GM19240 (cell line): ENCODE measurements at regions not wholly inside any gene's neighbourhood (a gene's known extent, or its start where the extent isn't known, plus 50 kb on each side); places are given as distances from the start of the nearest gene placed in this dataset.

Source experiments
- DNase-seq: peaks from one replicate; pipeline ENCODE4 v3.0.0; 2011; ENCODE audit warnings: low spot score; ENCODE audit not compliant: insufficient read length

DNA sequence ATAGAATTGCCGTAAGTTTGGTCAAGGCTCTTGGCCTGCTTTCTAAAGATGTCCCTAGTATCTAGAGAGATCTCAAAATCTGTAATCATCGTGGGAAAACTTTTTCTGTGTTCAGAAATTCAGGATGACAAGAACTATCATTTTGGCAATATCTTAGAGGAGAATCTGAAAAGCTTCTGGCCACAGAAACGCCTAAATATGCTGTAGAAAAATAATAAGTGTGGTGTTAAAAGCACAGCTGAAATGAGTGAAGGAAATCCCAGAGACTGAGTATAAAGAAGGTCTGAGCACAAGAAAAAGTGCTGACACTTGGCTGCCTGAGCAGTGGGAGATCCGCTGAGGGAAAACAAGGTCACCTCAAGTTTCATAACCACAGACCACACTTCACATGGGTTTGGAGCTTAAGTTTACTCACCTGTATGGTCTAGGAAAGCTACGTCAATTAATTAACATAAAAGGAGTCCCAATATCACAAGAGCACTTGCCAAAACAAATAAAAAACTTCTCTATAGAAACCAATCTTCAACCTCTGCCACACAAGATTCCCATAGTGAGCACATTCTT, 235.2 kb upstream of the IRF2BP2 start:
- no peak for DNase-seq

DNA sequence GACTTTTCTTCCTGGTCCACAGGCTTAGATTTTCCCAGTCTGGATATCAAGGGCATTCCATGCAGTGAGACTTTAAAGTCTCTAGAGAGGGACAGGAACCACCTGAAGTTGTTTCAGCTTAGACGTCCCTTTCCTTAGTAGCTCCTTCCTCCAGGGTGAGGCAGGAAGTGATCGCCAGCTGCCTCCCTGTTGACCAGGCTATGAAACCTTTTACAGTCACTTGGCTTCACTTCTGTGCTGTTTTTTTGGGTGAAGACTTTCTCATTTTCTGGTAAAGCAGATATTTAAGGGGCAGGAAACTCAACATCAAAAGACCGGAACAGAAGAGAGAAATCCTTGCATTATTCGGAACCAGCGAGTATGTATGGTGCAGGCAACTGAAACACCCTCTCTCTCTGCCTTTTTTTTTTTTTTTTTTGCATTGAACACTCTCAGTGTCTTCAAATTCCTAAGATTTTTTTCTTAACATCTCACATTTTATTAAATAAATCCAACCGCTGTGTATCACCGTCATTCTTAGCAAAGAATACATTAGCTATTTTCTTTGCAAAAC, 234.6 kb upstream of the IRF2BP2 start:
- DNase-seq = no peak

- no peak for DNase-seq
Observed at GRCh38 chr1:234843946-234844345, 234.0 kb upstream of the IRF2BP2 start.

DNA sequence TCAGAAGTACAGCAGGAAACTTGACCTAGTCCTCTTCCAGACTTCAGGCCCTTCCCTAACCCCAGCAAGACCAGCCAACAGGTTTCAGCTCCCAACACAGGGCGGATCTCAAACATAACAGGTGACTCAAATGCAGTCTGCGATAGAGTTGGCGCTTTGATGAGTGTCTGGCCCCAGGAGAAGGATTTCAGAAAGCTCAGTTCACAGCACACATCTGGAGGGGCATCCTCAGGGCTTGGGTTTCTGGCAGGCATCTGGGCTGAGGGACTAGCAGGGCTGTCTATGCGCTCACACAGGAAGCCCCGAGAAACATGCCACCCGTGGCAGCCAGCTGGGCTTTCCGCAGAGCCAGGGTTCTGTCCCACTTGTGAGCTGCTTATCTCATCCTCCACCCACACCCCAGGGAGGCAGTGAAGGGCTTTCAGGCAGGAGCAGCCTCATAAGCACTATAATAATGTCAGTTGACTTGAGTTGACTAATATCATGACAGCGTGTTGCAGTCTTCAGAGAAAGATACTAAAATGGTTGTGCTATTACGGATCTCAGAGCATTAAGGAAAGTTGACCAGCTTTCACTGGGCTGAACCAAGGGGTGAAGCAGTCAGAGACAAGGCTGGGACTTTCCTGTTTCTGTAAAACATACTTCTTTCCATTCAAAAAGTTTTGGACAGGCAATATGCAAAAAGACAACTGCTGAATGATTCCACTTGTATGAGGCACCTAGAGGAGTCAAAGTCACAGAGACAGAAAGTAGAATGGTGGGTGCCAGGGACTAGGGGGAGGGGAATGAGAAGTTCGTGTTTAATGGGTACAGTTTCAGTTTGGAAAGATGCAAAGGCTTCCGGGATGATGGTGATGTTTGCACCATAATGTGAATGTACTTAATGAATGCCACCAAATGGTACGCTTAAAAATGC, 233.0 kb upstream of the IRF2BP2 start:
- DNase-seq = peak; percentile 48

GRCh38 chr1:234841710-234842231, 231.8 kb upstream of the IRF2BP2 start:
- no peak for DNase-seq

GRCh38 chr1:234841281-234841680, 231.3 kb upstream of the IRF2BP2 start:
- no peak for DNase-seq

DNA sequence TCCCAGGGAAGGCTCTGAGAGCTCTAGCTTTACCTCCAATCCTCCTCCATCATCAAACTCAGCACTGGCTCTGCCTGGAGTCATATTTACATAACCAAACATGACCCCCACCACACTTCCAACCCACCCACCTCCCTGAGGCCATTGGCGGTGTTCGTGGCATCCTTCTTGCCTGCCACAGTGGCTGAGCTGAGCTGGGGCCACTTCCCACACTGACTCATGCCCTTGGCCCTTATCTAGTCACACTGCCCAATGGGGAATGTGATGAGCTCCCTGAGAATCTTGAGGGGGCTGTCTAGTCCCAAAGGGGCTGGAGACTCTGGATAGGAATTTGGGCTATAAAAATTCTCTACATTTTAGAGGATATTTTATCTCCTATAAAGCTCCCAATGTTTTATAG, 230.9 kb upstream of the IRF2BP2 start:
- no peak for DNase-seq

GRCh38 chr1:234840253-234840652, 230.3 kb upstream of the IRF2BP2 start:
- DNase-seq = no peak

GRCh38 chr1:234839663-234840062, 229.7 kb upstream of the IRF2BP2 start:
- no peak for DNase-seq

GRCh38 chr1:234838820-234839219, 228.8 kb upstream of the IRF2BP2 start:
- no peak for DNase-seq

DNA sequence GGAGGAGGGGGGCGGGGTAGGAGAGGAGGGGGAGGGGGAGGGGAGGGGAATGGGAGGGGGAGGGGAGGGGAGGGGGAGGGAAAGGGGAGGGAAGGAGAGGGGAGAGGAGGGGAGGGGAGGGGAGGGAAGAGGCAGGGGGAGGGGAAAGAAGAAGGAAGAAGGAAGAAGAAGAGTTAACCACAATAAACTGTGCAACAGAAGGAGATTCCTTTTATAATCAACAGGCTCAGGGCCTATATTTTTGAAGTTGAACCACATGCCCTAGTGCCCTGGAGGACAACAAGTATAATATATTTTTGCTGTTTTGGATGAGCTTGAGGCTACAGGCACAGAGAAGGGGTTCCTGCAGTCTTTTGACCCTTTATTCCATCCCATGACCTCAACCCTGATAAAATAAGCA, 228.2 kb upstream of the IRF2BP2 start:
- DNase-seq = no peak

DNA sequence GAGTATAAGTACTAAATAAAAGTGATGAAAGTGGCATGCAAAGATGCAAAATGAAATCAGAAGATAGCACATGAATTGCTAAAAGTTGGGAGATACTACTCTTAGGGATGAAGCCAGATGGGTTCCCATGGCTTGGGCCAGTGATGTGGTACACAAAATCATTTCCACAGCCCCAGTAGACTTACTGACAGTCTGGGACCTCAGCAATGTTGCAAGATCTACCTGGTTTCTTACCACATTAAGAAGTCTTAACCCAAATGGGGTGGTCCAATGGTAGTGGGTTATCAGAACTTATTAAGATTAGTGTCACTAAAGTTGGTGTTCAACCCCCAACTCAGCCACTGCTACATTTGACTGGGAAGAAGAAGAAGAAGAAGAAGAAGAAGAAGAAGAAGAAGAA, 227.7 kb upstream of the IRF2BP2 start:
- no peak for DNase-seq

DNA sequence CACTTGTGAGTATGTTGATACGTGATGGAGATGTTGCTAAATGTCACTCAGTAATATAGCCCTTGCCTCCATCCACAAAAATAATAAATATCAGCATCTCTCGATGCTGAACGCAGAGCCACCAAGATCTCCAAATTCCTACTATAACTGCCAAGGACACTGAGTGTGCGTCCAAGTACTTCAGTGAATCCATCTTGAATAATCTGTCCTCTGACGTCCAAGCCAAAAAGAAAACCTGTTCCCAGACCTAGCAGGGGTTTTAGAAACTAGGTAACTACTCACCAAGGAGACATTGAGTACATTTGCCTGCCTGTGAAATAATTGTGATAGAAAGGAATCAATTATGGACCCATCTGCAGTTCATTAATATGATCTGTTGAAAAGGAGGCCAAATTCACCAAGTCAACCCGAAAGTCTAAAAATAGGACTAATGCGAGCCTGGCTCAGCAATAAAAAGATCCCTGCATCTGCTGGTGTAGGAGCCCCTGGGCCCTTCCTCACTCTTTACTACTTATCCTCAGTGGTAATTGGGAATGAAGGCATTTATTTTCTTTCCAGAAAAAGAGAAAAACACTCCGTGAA, 226.9 kb upstream of the IRF2BP2 start:
- DNase-seq = no peak

GRCh38 chr1:234836045-234836681, 226.2 kb upstream of the IRF2BP2 start:
- DNase-seq = no peak

- no peak for DNase-seq
Observed at GRCh38 chr1:234835239-234835638, 225.3 kb upstream of the IRF2BP2 start.

GRCh38 chr1:234833646-234834045, 223.7 kb upstream of the IRF2BP2 start:
- DNase-seq = no peak

DNA sequence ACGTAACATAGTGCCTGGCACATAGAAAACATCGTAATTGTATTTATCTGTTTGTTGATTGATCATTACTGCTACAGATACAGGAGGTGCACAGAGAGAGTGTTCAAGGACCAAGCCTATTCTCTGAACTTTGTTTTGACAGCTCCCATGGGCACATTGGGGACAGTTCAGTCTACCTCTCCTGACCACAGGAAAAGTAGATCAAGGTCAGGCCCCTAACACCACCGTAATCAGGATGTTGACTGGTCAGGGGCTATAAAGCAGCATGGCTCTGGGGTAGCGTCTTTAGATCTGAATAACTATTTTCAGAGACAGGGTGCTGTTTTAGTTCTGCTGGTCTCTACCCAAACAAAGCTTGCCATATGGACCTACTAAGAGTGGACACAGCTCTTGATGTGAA, 223.1 kb upstream of the IRF2BP2 start:
- no peak for DNase-seq

- no peak for DNase-seq
Observed at GRCh38 chr1:234827656-234828055, 217.7 kb upstream of the IRF2BP2 start.

DNA sequence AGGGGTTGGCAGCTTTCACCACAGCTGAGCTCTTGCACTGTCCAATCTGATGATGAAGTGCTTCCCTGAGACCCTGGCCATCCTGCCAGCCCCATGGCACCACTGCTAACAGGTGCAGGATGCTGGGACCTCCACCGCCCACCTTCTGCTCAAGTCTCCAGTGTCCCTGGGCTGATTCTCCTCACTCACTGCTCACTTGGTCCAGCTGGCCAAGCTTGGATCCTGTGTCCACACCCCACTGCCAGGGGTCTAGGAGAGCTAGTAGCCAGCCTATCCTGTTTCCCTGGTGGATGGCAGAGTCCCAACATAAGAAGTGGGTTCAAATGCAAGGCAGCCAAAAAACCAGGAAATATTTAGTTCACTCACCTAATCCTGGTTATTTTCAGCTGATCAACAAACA, 217.2 kb upstream of the IRF2BP2 start:
- no peak for DNase-seq

- no peak for DNase-seq
Observed at GRCh38 chr1:234826352-234826751, 216.4 kb upstream of the IRF2BP2 start.

GRCh38 chr1:234825498-234826165, 215.7 kb upstream of the IRF2BP2 start:
- no peak for DNase-seq
